Suprapubic skin (tissue), 3 donors: ENCODE measurements at regions not wholly inside any gene's neighbourhood (a gene's known extent, or its start where the extent isn't known, plus 50 kb on each side); places are given as distances from the start of the nearest gene placed in this dataset.
"Not testable (repeated sequence)": the region's sequence is repeated elsewhere in the genome, so short reads cannot be mapped to it uniquely, and the experiment has no call there.

Experiments used
- POLR2AphosphoS5 ChIP-seq, 3 donors: sonication (generic); formaldehyde crosslinking; IDR thresholded peaks; one replicate each; pipeline ENCODE4 v1.6.1; 2017; ENCODE audit warnings: antibody characterized with exemption in 3 of 3
- TF ChIP-seq, protein P1 (sequence below), 2 donors: fragments of 200-600 bp in 1 of 2; fragments of 450-650 bp in 1 of 2; sonication (generic) in 1 of 2; IDR thresholded peaks; one replicate each; pipeline ENCODE4 v1.5.1; 2016 to 2019; ENCODE audit warnings: antibody characterized with exemption in 2 of 2, mild to moderate bottlenecking in 1 of 2, moderate library complexity in 1 of 2

DNA sequence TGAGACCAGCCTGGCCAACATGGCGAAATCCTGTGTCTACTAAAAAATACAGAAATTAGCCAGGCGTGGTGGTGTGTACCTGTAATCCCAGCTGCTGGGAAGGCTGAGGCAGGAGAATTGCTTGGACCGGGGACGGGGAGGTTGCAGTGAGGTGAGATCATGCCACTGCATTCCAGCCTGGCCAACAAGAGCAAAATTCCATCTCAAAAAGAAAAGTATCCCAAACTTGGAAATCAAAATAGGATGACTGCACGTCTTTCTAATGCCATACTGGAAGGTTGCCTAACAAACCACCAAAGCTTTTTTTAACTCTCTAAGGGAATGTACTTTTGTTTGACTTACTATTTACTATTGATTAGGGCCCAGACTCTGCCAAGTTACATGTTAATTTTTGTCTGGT, 79.6 kb upstream of the PRSS12 start:
- TF ChIP-seq, protein P1, sequence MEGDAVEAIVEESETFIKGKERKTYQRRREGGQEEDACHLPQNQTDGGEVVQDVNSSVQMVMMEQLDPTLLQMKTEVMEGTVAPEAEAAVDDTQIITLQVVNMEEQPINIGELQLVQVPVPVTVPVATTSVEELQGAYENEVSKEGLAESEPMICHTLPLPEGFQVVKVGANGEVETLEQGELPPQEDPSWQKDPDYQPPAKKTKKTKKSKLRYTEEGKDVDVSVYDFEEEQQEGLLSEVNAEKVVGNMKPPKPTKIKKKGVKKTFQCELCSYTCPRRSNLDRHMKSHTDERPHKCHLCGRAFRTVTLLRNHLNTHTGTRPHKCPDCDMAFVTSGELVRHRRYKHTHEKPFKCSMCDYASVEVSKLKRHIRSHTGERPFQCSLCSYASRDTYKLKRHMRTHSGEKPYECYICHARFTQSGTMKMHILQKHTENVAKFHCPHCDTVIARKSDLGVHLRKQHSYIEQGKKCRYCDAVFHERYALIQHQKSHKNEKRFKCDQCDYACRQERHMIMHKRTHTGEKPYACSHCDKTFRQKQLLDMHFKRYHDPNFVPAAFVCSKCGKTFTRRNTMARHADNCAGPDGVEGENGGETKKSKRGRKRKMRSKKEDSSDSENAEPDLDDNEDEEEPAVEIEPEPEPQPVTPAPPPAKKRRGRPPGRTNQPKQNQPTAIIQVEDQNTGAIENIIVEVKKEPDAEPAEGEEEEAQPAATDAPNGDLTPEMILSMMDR (IDR thresholded peaks at IDR 0.05): not testable (repeated sequence)
- TF ChIP-seq POLR2AphosphoS5 (IDR thresholded peaks at IDR 0.05): not testable (repeated sequence)
